ENCODE measurements at regions not wholly inside any gene's neighbourhood (a gene's known extent, or its start where the extent isn't known, plus 50 kb on each side); places are given as distances from the start of the nearest gene placed in this dataset.

GRCh38 chr7:131254211-131254610 is 73.5 kb upstream of the MKLN1 start:
- H3K27me3 ChIP-seq: no peaks in the 10 kb centered on the region
- H3K4me1 ChIP-seq: peaks cover 2 to 4% (median 3%) of the 10 kb centered on the region in 4 donors
- TF ChIP-seq POLR2A (IDR thresholded peaks at IDR 0.05; ENCODE audit: low read depth) (no peak), EP300 (IDR thresholded peaks at IDR 0.05) (no peak), POLR2AphosphoS5 (IDR thresholded peaks at IDR 0.05) (no peak), CTCF (IDR thresholded peaks at IDR 0.05) (no peak)
- no peak for DNase-seq (ENCODE audit: extremely low spot score)
- H3K27ac ChIP-seq (replicated peaks in 1 of 4): no peak overlapping the region
- H3K9me3 ChIP-seq: peaks cover 0 to 32% (median 19%) of the 10 kb centered on the region in 4 donors
- no peak overlapping the region for H3K4me3 ChIP-seq
- H3K36me3 ChIP-seq: no peaks in the 10 kb centered on the region
- intact Hi-C loops (cut with DNase I): no loop called here
- WGBS: 71% methylated on average over 2 of the region's 2 CpGs

GRCh38 chr7:131255242-131255641 is 72.4 kb upstream of the MKLN1 start:
- TF ChIP-seq CTCF (IDR thresholded peaks at IDR 0.05) (no peak), EP300 (IDR thresholded peaks at IDR 0.05) (no peak), POLR2AphosphoS5 (IDR thresholded peaks at IDR 0.05) (no peak), POLR2A (IDR thresholded peaks at IDR 0.05; ENCODE audit: low read depth) (no peak)
- no peak overlapping the region for H3K4me3 ChIP-seq
- H3K27me3 ChIP-seq: no peaks in the 10 kb centered on the region
- peaks cover 0 to 32% (median 19%) of the 10 kb centered on the region in 4 donors for H3K9me3 ChIP-seq
- DNase-seq (ENCODE audit: extremely low spot score): no peak
- intact Hi-C loops (cut with DNase I): no loop called here
- no peak overlapping the region for H3K27ac ChIP-seq (replicated peaks in 1 of 4)
- WGBS: 88% methylated on average over 1 of the region's 1 CpG
- no peaks in the 10 kb centered on the region for H3K4me1 ChIP-seq
- no peaks in the 10 kb centered on the region for H3K36me3 ChIP-seq

GRCh38 chr7:131261476-131261994 is 66.1 kb upstream of the MKLN1 start:
- H3K9me3 ChIP-seq: peaks cover 0 to 6% (median 0%) of the 10 kb centered on the region in 4 donors
- intact Hi-C loops (cut with DNase I): no loop called here
- no peaks in the 10 kb centered on the region for H3K4me1 ChIP-seq
- TF ChIP-seq EP300 (IDR thresholded peaks at IDR 0.05): no peak
- no peak for TF ChIP-seq POLR2AphosphoS5 (IDR thresholded peaks at IDR 0.05)
- no peak for TF ChIP-seq POLR2A (IDR thresholded peaks at IDR 0.05; ENCODE audit: low read depth)
- TF ChIP-seq CTCF (IDR thresholded peaks at IDR 0.05): no peak
- H3K36me3 ChIP-seq: no peaks in the 10 kb centered on the region
- H3K27ac ChIP-seq (replicated peaks in 1 of 4): no peak overlapping the region
- no peak for DNase-seq (ENCODE audit: extremely low spot score)
- WGBS: 100% methylated on average over 1 of the region's 1 CpG
- H3K4me3 ChIP-seq: no peak overlapping the region
- no peaks in the 10 kb centered on the region for H3K27me3 ChIP-seq

GRCh38 chr7:131265227-131265626 is 62.4 kb upstream of the MKLN1 start:
- 78% methylated on average over 4 of the region's 4 CpGs for WGBS
- peaks cover 0 to 6% (median 0%) of the 10 kb centered on the region in 4 donors for H3K9me3 ChIP-seq
- intact Hi-C loops (cut with DNase I): no loop called here
- no peak for DNase-seq (ENCODE audit: extremely low spot score)
- no peak overlapping the region for H3K27ac ChIP-seq (replicated peaks in 1 of 4)
- no peak overlapping the region for H3K4me3 ChIP-seq
- TF ChIP-seq POLR2A (IDR thresholded peaks at IDR 0.05; ENCODE audit: low read depth) (no peak), CTCF (IDR thresholded peaks at IDR 0.05) (no peak), POLR2AphosphoS5 (IDR thresholded peaks at IDR 0.05) (no peak), EP300 (IDR thresholded peaks at IDR 0.05) (no peak)
- no peaks in the 10 kb centered on the region for H3K27me3 ChIP-seq
- H3K36me3 ChIP-seq: no peaks in the 10 kb centered on the region
- H3K4me1 ChIP-seq: no peaks in the 10 kb centered on the region

- no peak for DNase-seq (ENCODE audit: extremely low spot score)
- Histone ChIP-seq H3K27ac (replicated peaks in 1 of 4) (no peak overlapping the region), H3K27me3 (no peaks in the 10 kb centered on the region), H3K4me3 (no peak overlapping the region), H3K9me3 (no peaks in the 10 kb centered on the region), H3K4me1 (no peaks in the 10 kb centered on the region), H3K36me3 (no peaks in the 10 kb centered on the region)
- TF ChIP-seq POLR2A (IDR thresholded peaks at IDR 0.05; ENCODE audit: low read depth) (no peak), EP300 (IDR thresholded peaks at IDR 0.05) (no peak), CTCF (IDR thresholded peaks at IDR 0.05) (no peak)
- intact Hi-C loops (cut with DNase I): no loop called here
- WGBS: 91% methylated on average over 1 of the region's 1 CpG
These were observed 60.0 kb upstream of the MKLN1 start for GRCh38 chr7:131267631-131268030.

Data from esophagus muscularis mucosa (tissue), 4 donors.